ENCODE measurements at regions not wholly inside any gene's neighbourhood (a gene's known extent, or its start where the extent isn't known, plus 50 kb on each side); places are given as distances from the start of the nearest gene placed in this dataset.

- TF ChIP-seq ZBTB14 (CRISPR knock-in tag; IDR thresholded peaks at IDR 0.05) = no peak
- TF ChIP-seq MEIS1 (CRISPR knock-in tag; IDR thresholded peaks at IDR 0.05; ENCODE audit: borderline replicate concordance) = no peak
- no peak for TF ChIP-seq ZNF337 (CRISPR knock-in tag; IDR thresholded peaks at IDR 0.05; ENCODE audit: borderline replicate concordance, low read depth)
- TF ChIP-seq SP5 (CRISPR knock-in tag; IDR thresholded peaks at IDR 0.05; ENCODE audit: borderline replicate concordance, low read depth) = no peak
- TF ChIP-seq ZNF33A (CRISPR knock-in tag; IDR thresholded peaks at IDR 0.05; ENCODE audit: borderline replicate concordance) = no peak
Observed at GRCh38 chr22:49564666-49565515, 262.8 kb downstream of the BRD1 start (continued).

- no peak for FAIRE-seq
- H3K79me2 ChIP-seq (ENCODE audit: insufficient read depth, low read length) = no peaks in the 10 kb centered on the region
- no peak overlapping the region for H3K27ac ChIP-seq (ENCODE audit: extremely low read length, insufficient read depth, low read length)
- DNase-seq (ENCODE audit: low spot score) = no peak
- CTCF ChIA-PET (ENCODE audit: low intra/inter-chr PET ratio, low total read pairs) = no interaction called here
- no peaks in the 10 kb centered on the region for H3K36me3 ChIP-seq (replicated peaks in 1 of 2; ENCODE audit: control insufficient read depth in 1 of 2, insufficient read depth in 2 of 2, low read length in 2 of 2)
- intact Hi-C loops (cut with micrococcal nuclease; ENCODE audit: unreplicated experiment) = no loop called here
- no peak overlapping the region for H3K4me2 ChIP-seq (ENCODE audit: low read depth, low read length)
- no peak for ATAC-seq
- no peak overlapping the region for H3K9ac ChIP-seq (ENCODE audit: insufficient read depth, low read depth, low read length)
- H2AFZ ChIP-seq (ENCODE audit: low read length) = no peak overlapping the region
- POLR2A ChIA-PET = no interaction called here
- peaks cover 2 to 49% of the 10 kb centered on the region in 2 experiments; a peak in 4 of 5 replicates for H3K27me3 ChIP-seq (ENCODE audit: control insufficient read depth in 1 of 2, insufficient read depth in 2 of 2, low read length in 2 of 2)
- no peaks in the 10 kb centered on the region for H4K20me1 ChIP-seq (ENCODE audit: insufficient read depth, low read length)
- H3K4me3 ChIP-seq (replicated peaks in 1 of 3; ENCODE audit: insufficient read depth in 1 of 3, low read depth in 2 of 3, low read length in 3 of 3) = no peak overlapping the region
- 1% methylated on average over 5 of the region's 5 CpGs for WGBS (ENCODE audit: low lambda C conversion rate)
- H3K4me1 ChIP-seq (ENCODE audit: insufficient read depth, low read length) = no peaks in the 10 kb centered on the region
- no TSS peak for BruUV-seq (replicated peaks)
- in situ Hi-C loops (cut with HindIII; ENCODE audit: extremely low pct_ligation_motif_present, low pct_unique_long_range_greater_than_20kb) = no loop called here
- no peak for TF ChIP-seq ZNF333 (CRISPR knock-in tag; IDR thresholded peaks at IDR 0.05; ENCODE audit: borderline replicate concordance)
- TF ChIP-seq LRRFIP1 (CRISPR knock-in tag; conservative IDR thresholded peaks at IDR 0.05) = no peak
- no peak for TF ChIP-seq TEF (CRISPR knock-in tag; IDR thresholded peaks at IDR 0.05)
- no peak for TF ChIP-seq ZNF766 (CRISPR knock-in tag; IDR thresholded peaks at IDR 0.05; ENCODE audit: borderline replicate concordance)
- TF ChIP-seq TOPORS (CRISPR knock-in tag; IDR thresholded peaks at IDR 0.05) = no peak
- no peak for TF ChIP-seq KDM3A (CRISPR knock-in tag; IDR thresholded peaks at IDR 0.05; ENCODE audit: low read depth)
- no peak for TF ChIP-seq RNF2 (conservative IDR thresholded peaks at IDR 0.05; ENCODE audit: low read depth)
- TF ChIP-seq NR3C1 (CRISPR knock-in tag; IDR thresholded peaks at IDR 0.05) = no peak
- no peak for TF ChIP-seq LBX2 (CRISPR knock-in tag; IDR thresholded peaks at IDR 0.05; ENCODE audit: borderline replicate concordance)
- TF ChIP-seq PITX1 (CRISPR knock-in tag; IDR thresholded peaks at IDR 0.05) = no peak
- TF ChIP-seq ZNF441 (CRISPR knock-in tag; IDR thresholded peaks at IDR 0.05; ENCODE audit: borderline replicate concordance) = no peak
- no peak for TF ChIP-seq PHF8 (CRISPR knock-in tag; IDR thresholded peaks at IDR 0.05)
- TF ChIP-seq ATF4 (CRISPR knock-in tag; IDR thresholded peaks at IDR 0.05) = no peak
- H3K9me3 ChIP-seq (ENCODE audit: low read length) = no peaks in the 10 kb centered on the region
Observed at GRCh38 chr22:49564054-49564453, 263.6 kb downstream of the BRD1 start.

Measured in HepG2 (cell line).